ENCODE measurements at regions not wholly inside any gene's neighbourhood (a gene's known extent, or its start where the extent isn't known, plus 50 kb on each side); places are given as distances from the start of the nearest gene placed in this dataset.
"Not testable (repeated sequence)": the region's sequence is repeated elsewhere in the genome, so short reads cannot be mapped to it uniquely, and the experiment has no call there.

DNA sequence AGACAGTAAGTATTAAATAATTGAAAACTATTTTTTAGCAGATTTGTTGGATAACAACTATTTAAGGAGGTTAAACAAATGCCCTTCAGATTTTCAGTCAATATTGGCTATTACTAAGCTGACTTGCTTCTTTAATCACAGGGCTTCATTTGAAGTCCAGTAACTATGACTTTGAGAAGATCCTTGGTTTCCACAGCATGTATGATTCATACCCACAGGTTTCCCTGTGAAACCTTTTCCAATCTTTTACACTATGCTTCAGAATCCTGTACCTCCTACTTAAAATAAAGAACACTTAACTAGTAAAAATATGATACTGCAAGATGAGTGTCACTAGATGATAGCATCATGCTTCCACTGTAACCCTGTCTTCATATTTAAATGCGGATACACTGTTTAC, 211.9 kb downstream of the SPATA31A1 start:
- not testable (repeated sequence) for DNase-seq

DNA sequence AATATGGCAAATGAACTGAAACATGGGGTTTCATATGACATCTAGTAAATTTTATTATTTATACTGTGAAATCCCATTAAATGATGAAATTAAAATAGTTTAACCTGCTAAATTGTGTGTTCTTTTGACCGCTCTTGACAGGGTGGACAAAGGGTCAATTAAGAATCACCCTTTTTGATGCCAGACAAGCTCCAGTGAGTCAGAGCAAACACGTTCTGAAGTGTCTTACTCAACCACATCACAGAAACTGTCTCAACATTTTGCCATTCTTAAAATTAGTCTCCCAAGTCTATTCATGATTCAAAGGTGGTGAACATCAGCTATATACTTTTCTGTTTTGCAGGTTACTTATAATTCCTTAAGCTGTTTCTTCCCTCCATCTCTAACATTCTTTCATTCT, 213.4 kb downstream of the SPATA31A1 start:
- DNase-seq: not testable (repeated sequence)

DNA sequence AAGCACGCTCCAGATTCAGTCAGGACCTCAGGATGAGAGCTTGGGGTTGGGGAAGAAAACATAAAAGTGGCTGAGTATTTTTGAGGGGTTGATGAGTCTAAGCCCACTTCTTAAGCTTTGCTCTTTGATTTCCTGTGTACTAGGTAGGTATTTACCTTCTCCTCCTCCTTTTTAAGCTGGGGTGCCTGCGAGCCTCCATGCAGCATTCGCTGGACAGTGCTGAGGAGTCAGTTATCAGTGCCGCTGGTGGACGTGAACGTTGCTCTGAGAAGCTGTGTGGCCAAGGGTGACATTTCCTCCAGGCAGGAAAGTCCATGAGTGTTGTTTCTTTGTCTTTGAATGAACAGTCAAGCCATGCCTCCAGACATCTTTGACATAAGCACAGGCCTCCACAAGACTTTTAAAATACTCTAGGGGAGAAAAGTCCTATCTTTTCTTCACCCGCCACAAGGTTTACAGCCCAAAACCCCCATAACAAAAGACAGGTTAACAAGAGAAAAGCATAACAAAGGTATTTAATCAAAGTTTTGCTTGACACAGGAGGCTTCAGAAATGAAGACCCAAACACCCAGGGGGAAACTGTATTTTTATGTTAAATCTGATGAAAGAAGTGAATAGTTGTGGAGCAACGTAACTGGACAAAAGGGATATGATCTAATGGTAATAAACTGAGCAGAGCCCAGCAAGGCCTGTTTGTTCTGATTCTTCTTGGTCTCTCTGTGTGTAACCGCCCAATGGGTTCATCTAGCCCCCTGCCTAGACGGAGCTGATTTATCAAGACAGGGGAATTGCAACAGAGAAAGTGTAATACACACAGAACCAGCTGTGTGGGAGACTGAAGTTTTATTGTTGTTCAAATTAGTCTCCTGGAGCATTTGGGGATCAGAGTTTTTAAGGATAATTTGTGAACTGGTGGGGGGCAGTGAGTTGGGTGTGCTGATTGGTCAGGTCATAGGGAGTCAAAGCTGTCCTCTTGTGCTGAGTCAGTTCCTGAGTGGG, 217.9 kb downstream of the SPATA31A1 start:
- DNase-seq: not testable (repeated sequence)

DNA sequence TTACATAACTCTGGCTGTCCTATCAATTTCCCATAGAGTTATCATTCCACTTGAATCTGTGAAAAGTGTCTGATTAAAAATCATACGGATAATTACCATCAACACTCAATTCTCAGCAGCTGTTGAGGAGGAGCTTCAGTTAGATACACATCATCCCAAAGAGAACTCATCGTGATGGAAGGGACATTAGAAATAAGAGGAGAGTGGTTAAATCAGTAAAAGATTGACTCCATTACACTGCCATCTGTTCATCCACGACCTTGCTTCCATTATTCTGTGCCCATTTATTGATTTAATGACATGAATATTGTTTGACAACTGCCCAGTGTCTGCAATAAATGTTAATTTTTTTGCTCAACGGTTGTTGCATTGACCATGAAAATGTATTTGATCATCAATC, 223.5 kb downstream of the SPATA31A1 start:
- DNase-seq: not testable (repeated sequence)

DNA sequence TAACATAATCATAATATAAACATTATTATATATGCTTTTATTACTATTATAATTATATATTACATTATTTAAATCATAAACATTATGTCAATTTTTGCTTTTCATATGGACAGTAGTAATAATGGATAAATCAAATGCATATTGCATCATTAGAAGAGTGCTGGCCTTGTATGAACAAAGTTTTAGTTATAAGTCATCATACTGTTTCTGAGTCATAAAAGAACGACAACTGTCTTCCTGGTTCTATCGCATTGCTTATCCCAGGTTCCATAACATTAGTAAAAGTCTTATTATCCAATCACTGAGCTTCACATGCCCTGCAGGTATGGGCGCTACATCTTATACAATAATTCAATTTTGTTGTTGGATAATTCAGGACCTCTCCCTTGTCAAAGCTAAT, 225.8 kb downstream of the SPATA31A1 start:
- DNase-seq: not testable (repeated sequence)

DNA sequence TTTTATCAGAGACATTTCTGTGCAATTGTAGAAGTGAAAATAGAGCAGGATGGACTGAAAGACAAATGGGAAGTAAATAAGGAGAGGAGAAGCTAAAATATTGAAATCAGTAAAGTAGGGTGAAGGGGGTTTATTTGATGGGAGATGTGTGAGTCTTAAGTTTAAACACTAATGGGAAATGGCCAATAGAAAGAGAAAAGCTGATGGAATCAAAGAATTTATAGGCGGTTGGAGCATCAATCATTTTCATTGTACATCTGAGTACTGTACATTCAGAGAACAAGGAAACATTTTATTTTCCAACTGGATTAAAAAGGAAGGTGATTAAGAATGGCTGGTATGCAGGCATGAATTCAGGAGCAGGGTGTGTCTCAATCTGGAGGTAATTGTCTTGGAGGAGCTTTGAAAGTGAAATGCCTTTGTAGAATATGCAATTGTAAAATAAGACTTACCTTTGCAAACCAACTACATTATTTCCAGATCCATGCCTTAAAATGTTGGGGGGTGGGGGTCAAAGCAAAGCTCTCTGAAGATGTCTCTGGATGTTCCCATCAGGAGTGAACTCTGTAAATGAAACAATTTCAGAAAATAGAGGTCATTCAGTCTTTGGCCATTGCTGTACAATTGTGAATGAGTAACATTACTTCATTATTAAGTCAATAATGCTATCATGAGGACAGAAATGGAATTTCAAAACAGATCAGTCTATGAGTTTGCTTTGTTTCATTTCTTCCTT, 227.4 kb downstream of the SPATA31A1 start:
- DNase-seq: not testable (repeated sequence)

DNA sequence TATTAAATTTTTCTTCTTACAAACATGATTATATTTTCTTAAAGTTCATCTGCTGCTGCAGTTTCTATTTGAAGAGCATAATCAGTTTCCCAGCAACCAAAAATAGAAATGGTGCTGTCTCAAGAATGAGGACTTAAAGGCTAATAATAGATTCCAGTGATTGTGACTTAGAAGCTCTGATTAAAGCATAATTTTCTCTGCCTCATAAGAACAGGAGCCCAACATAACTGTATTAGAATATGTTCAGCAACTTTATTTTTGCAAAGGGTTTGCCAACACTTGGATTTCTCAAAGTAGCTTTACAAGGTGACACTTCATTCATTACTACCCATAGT, 227.9 kb downstream of the SPATA31A1 start:
- DNase-seq: not testable (repeated sequence)

DNA sequence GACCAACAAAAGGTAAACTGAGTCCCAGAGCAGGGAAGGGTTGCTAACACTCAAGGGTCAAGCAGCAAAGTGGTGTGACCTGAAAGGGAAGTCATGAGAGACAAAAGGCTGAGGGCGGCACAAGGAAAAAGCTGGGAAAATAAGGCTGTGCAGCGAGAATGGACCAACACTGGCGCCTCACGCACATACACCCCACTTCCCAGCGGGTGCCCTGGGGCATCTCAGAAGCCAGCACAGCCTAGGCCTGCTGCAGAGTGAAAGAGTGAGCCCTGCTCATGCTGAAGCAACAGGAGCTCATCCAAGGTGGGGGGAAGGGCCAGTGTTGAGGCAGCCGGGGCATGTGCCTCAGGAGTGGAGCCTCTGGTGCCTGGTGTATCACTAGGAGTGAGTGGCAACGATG, 229.8 kb downstream of the SPATA31A1 start:
- not testable (repeated sequence) for DNase-seq

DNA sequence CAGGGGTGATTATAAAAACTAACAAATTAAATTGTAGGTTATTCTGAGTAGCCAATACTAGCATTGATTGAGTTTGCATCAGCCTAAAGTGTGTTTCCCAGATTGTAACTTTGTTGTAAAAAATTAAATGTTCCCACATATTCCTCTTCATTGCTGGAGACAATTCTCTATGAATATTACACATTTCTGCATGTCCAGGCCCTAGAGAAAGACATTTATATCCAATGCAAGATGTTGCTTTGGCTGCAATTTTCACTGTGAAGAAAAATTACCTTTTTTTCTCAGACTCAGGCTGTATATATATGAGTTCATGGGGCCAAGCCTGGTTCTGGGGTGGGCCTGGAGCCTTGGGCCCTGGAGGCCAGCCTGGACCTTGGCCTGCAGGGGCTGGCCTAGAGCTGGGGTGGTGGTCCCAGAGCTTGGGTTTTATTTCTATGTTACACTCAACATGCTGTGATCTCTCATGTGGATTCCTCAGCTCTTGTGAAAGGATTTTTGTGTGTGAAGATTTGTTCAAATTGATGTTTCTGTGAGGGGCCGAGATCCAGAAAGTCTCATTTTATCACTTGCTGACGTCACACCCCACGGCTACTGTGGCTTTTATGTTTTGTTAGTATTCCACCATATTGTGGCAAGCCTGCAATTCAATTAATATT, 232.5 kb downstream of the SPATA31A1 start:
- no peak for DNase-seq

DNA sequence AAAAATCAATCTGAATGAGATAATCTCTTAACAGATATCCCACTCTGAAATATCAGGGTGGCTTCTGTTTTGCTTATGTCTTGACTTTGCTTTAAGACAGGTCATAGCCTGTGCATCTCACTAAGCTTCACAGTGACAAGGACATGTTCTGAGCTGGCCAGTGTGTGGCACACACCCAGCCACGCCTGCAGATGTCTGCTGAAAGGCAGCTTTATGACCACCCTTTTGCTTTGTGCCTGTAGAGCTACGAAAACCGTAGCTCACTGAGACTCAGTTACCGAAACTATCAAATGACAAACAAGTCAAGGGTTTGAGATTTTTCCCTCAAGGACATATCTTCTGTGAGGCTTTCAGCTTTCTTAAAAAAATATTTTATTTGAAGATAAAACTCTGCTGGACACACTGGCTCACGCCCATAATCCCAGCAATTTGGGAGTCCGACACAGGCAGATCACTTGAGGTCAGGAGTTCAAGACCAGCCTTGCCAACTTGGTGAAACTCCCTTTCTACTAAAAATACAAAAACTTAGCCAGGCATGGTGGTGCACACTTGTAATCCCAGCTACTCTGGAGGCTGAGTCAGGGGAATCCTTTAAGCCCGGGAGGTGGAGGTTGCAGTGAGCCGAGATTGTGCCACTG, 233.2 kb downstream of the SPATA31A1 start:
- no peak for DNase-seq

DNA sequence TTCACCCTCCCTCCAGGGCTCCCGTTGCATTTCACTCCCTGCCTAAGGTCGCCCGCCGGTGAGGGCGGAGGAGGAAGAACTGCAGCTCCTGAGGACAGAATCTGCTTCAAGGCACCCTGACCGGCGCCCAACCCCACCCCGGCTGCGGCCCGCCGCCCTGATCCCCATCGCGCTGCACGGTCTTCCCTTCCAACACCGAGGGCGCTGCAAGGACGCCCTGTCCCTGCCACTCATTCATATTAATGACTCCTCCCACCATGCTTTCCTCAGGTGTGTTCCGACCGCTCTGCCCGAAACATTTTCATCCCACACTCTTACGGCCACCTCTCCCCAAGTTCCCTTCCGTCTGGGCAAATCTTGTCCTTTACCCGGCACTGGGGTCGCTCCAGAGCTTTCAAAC, 248.6 kb downstream of the SPATA31A1 start:
- not testable (repeated sequence) for DNase-seq

DNA sequence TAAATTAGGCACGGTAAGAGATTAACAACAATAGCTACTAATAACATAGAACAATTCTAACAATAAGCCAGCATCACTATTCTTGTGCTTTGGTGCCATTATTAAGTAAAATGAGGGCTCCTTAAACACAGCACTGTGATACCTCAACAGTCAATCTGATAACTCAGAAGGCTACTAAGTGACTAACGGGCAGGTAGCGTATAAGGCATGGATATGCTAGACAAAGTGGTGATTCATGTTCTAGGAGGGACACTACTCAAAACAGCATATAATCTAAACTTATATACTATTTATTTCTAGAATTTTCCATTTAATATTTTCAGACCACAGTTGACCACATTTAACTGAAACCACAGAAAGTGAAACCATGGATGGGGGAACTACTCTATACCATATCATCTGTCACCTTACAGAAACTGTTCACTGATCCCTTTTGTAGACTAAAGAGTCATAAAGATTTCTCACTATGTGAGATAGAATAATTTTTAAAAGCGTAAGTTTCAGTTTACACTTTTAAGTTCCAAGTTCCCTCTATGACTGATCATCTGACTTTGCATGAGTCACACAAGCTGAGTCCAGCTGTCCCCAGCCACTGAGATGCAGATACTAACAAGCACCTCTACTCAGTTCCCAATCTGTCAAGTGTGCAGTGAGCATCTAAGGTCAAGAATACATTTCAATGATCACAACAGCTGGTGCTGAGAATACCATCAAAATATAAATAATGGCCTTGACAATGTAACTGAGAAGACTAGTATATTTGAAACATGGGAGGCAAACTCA, 256.2 kb downstream of the SPATA31A1 start:
- not testable (repeated sequence) for DNase-seq

DNA sequence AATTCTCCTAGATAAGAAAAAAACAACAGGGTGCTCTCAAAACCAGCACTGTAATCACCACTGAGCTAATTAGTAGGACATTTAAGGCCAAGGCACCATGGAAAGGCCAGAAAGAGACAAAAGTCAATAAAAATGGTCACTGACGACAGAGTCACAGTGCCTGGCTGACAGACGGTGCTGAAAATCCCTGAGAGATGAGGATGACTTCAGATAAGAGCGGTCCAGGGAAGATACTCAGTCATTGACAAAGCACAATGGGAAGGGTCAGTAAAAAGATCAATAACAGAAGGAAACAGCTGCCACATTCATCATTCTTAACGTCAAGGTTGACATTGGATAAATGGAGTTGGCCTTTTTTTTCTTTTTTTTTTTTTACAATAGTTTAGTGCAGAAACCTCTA, 261.0 kb downstream of the SPATA31A1 start:
- DNase-seq: not testable (repeated sequence)

DNA sequence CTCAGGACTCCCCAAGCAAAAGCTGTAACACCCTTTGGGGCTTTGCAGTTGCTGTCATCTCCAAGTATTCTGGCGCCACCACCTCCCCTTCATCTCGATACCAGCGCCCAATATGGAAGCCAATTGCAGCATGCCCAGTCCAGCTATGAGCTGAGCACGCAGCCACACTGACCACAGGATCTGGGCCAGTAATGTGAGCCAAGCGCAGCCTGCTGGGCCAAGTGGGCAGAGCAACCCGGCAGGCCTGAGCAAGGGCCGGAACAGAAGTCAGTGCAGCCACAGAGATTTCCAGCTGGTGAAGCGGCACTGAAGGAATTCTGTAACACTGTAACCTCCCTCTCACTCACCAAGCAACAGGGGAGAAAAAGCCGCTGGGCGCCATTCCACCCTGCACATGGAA, 268.6 kb downstream of the SPATA31A1 start:
- not testable (repeated sequence) for DNase-seq

DNA sequence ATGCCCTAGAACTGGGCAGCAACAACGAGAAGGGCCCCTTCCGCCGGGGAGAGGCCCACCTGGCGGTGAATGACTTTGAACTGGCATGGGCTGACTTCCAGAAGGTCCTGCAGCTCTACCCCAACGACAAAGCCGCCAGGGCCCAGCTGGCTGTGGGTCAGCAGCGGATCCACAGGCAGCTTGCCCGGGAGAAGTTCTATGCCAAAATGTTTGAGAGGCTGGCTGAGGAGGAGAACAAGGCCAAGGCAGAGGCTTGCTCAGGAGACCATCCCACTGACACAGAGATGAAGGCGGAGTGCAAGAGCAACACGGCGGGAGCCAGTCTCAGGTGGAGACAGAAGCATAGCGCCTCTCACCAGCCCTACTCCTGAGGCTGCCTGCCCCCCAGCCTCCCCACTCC, 276.6 kb downstream of the SPATA31A1 start:
- not testable (repeated sequence) for DNase-seq

DNA sequence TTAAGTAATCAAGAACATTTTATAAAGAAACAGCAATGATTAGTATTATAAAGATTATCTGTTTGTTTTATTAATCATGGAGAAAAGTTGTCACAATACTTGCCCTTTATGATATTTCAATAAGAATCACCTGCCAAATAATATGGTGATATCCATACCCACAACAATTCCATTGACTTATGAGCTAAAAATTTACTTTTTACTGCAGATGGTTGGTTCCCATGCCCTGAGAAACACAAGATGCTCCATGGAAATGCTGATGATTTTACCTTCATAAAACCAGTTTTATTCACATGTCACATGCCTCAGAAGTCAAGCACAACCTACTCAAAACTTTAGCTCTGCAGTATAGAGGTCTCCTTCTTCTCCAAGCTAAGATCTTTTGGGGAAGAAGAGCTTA, 293.6 kb downstream of the SPATA31A1 start:
- DNase-seq: not testable (repeated sequence)

DNA sequence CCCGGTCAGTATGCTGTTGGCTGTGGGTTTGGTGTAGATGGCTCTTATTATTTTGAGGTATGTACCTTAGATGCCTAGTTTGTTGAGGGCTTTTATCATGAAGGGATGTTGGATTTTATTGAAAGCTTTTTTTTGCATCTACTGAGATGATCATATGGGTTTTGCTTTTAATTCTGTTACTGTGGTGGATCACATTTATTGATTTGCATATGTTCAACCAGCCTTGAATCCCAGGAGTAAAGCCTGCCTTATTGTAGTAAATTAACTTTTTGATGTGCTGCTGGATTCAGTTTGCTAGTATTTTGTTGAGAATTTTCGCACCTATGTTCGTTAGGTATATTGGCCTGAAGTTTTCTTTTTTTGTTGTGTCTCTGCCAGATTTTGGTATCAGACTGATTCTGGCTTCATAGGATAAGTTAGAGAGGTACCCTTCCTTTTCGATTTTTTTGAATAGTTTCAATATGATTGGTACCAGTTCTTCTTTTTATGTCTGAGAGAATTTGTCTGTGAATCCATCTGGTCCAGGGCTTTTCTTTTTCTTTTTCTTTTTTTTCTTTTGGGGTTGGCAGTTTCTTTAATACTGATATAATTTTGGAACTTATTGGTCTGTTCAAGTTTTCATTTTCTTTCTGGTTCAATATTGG, 301.6 kb downstream of the SPATA31A1 start:
- DNase-seq: not testable (repeated sequence)

DNA sequence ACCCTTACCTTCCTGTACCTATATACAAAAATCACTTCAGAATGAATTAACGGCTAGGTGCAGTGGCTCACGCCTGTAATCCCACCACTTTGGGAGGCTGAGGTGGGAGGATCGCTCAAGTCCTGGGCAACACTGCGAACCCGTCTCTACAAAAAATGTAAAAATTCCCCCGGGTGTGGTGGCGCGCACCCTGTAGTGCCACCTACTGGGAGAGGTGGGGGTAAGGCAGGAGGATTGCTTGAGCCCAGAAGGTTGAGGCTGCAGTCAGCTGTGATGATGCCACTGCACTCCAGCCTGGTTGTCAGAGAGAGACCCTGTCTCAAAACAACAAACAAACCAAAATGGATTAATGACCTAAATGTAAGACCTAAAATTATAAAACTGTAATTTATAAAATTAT, 307.6 kb downstream of the SPATA31A1 start:
- not testable (repeated sequence) for DNase-seq

DNA sequence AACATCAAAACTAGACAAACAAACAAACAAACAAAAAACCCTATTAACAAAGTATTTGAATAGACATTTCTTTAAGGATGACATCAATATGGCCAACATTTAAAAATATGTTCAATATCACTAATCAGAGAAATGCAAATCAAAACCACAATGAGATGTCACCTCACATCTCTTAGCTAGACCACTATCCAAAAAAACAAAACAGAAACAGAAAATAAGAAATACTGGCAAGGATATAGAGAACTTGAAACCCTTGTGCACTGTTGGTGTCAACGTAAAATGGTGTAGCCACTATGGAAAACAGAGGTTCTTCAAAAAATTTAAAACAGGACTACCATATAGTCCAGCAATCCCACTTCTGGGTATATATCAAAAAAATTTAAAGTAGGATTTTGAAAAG, 308.2 kb downstream of the SPATA31A1 start:
- DNase-seq: not testable (repeated sequence)

DNA sequence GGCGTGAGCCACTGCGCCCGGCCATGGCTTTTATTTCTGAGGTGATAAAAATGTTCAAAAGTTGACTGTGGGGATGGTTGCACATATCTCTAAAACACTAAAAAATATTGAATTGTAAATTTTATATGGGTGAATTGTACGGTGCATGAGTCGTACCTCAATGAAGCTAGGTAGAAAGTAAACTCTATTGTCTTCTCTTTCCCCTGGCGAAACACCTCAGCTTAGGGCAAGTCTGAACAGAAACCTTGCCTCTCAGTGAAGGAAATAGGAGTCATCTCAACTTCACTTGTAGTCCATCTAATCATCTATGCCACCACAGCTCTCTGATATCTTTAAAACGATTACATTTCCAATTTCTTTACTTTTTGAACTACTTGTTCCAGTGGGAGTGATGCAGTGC, 309.6 kb downstream of the SPATA31A1 start:
- DNase-seq: not testable (repeated sequence)
